Activated T-cell treated with anti-CD3 and anti-CD28 coated beads, Interleukin-2, amount 50 U/mL, for 72 hours (primary cell): ENCODE measurements at regions not wholly inside any gene's neighbourhood (a gene's known extent, or its start where the extent isn't known, plus 50 kb on each side); places are given as distances from the start of the nearest gene placed in this dataset.

ENCODE experiments used
- ATAC-seq, 2 donors: fragments of 150-1000 bp; cut with Tn5 transposase; replicated peaks in 1 of 2; 2 replicates each; pipeline ENCODE4 v1.10.0; 2021; ENCODE audit warnings: moderate library complexity in 2 of 2, mild to moderate bottlenecking in 1 of 2
- DNase-seq, 2 donors: peaks; one replicate each; pipeline ENCODE4 v3.0.0; 2021 to 2022; ENCODE audit warnings: mixed read lengths in 1 of 2
- H3K27ac Mint-ChIP-seq: one replicate; pipeline ENCODE4 v1.8.0; 2022; ENCODE audit warnings: mild to moderate bottlenecking, moderate library complexity, mixed read lengths
- H3K27me3 Mint-ChIP-seq: one replicate; pipeline ENCODE4 v1.8.0; 2022; ENCODE audit warnings: low read depth, mixed read lengths
- H3K36me3 Mint-ChIP-seq, 2 donors: one replicate each; pipeline ENCODE4 v1.8.0; 2022; ENCODE audit warnings: mixed read lengths in 2 of 2, mild to moderate bottlenecking in 1 of 2; ENCODE audit not compliant: insufficient read depth in 2 of 2
- H3K4me1 Mint-ChIP-seq: one replicate; pipeline ENCODE4 v1.8.0; 2022; ENCODE audit warnings: low read depth, mixed read lengths
- H3K4me3 Mint-ChIP-seq, 2 donors: one replicate each; pipeline ENCODE4 v1.8.0; 2022; ENCODE audit warnings: mild to moderate bottlenecking in 2 of 2, mixed read lengths in 2 of 2, moderate library complexity in 2 of 2
- H3K9me3 Mint-ChIP-seq, 2 donors: one replicate each; pipeline ENCODE4 v1.8.0; 2022; ENCODE audit warnings: mixed read lengths in 2 of 2

DNA sequence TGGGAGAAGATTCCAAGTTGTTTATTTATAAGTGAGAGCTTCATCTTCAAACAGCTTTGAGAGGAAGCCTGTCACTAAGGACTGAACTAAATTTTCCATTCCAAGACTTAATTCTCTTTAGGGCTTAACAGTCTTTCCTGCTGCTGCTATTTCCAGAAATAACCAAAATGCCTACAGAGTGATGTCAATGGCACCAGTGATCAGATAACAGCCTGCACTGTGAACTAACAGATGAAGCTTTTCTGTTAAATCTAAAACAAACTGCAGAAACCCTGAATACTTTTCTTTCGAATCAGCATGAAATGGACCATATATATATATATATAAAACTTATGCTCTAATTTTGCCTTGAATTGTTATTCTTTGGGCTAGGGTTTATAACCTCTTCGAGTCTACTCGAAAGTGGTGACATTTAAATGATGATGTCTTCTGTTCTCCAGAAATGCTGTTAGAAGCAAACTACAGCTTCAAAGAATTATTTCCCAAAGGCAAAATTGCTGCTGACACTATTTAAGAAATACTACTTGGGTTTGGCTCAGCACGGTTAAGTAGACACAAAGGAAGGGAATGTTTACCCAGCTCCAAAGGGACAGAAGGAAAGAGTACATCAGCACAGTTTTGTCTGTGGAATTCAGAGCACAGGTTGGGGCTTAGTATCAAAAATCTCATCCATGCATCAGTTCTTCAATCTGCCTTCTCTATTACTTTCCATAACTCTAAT lies 238.5 kb upstream of the LRRN1 start:
- Mint-ChIP-seq H3K27me3 (no peaks in the 10 kb centered on the region), H3K27ac (no peak overlapping the region), H3K36me3 (no peaks in the 10 kb centered on the region), H3K4me3 (no peak overlapping the region), H3K9me3 (no peaks in the 10 kb centered on the region), H3K4me1 (no peaks in the 10 kb centered on the region)
- DNase-seq = no peak
- ATAC-seq = no peak

- Mint-ChIP-seq H3K36me3 (no peaks in the 10 kb centered on the region), H3K4me3 (no peak overlapping the region), H3K4me1 (no peaks in the 10 kb centered on the region), H3K27me3 (no peaks in the 10 kb centered on the region), H3K27ac (no peak overlapping the region), H3K9me3 (no peaks in the 10 kb centered on the region)
- no peak for DNase-seq
- no peak for ATAC-seq
Observed at GRCh38 chr3:3559786-3560185, 239.4 kb upstream of the LRRN1 start.

DNA sequence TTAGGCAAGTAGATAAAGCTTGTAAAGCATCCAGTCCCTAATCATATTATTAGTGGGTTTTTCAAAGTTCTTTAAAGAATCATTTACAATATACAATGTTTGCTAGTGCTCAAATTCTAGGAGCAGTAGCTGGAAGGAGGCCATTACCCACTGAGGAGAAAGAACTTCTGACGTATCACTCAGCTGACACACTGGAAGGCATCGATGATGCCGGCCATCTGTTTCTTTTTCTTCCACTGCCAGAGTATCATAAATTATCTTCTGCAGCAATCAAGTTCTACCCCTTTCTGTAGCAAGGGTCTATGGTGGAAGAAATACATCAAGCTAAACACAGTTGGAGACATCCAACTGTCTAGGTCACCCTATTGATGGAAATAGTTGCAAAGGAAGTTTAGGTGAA lies 243.2 kb upstream of the LRRN1 start:
- no peak for ATAC-seq
- no peak overlapping the region for H3K4me3 Mint-ChIP-seq

GRCh38 chr3:3553236-3553635 lies 246.0 kb upstream of the LRRN1 start:
- Mint-ChIP-seq H3K27ac (no peak overlapping the region), H3K9me3 (peaks cover 5 to 8% of the 10 kb centered on the region in 2 donors), H3K36me3 (no peaks in the 10 kb centered on the region), H3K4me3 (no peak overlapping the region), H3K4me1 (no peaks in the 10 kb centered on the region), H3K27me3 (no peaks in the 10 kb centered on the region)
- ATAC-seq (no peak), DNase-seq (no peak)

More for the DNA sequence above, 243.2 kb upstream of the LRRN1 start:
- Mint-ChIP-seq H3K27me3 (no peaks in the 10 kb centered on the region), H3K27ac (no peak overlapping the region), H3K4me1 (no peaks in the 10 kb centered on the region), H3K36me3 (no peaks in the 10 kb centered on the region), H3K9me3 (no peaks in the 10 kb centered on the region)
- no peak for DNase-seq

GRCh38 chr3:3552761-3553160 lies 246.5 kb upstream of the LRRN1 start:
- peaks cover 5 to 8% of the 10 kb centered on the region in 2 donors for H3K9me3 Mint-ChIP-seq

DNA sequence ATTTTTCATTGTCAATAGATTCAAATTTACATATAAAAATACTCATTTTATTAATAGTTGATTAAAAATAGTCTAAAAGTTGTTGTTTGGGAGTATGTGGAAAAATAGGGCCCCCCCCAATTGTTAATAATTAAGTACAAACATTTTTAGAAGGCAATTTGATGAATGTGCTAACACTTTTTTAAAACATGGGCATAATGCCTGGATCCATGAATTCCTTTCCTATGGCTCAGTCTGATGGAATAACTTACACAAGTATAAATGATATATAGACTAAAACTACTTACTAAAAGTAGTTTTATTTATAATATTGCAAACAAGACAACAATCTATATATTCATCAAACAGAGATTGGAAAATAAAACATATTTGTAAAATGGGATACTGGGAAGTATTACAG lies 247.2 kb upstream of the LRRN1 start:
- ATAC-seq = no peak

More at GRCh38 chr3:3552761-3553160, 246.5 kb upstream of the LRRN1 start:
- Mint-ChIP-seq H3K27me3 (no peaks in the 10 kb centered on the region), H3K36me3 (no peaks in the 10 kb centered on the region), H3K4me1 (no peaks in the 10 kb centered on the region), H3K4me3 (no peak overlapping the region), H3K27ac (no peak overlapping the region)
- DNase-seq (no peak), ATAC-seq (no peak)

DNA sequence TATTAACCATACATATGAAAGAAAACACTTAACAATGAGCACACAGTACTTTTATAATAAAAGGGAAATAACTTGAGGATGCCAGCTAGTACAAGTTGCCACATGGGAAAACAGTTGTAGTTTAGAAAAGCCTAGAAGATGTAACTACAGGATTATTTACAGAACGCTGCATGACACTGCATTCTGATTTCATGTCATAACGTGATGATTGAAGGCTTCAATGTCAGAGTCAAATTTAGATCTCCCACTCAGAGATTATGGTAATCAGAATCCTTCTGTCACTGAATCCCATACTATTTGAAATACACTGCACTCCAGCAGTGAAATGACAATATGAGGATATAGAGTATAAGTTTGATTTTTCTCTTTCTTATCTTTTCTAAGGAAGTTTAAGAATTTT lies 253.9 kb upstream of the LRRN1 start:
- DNase-seq = no peak
- no peaks in the 10 kb centered on the region for H3K4me1 Mint-ChIP-seq
- no peak overlapping the region for H3K27ac Mint-ChIP-seq
- H3K9me3 Mint-ChIP-seq = peaks cover 0 to 7% of the 10 kb centered on the region in 2 donors
- H3K27me3 Mint-ChIP-seq = no peaks in the 10 kb centered on the region
- no peak for ATAC-seq
- H3K4me3 Mint-ChIP-seq = no peak overlapping the region
- H3K36me3 Mint-ChIP-seq = no peaks in the 10 kb centered on the region

More for the DNA sequence above, 247.2 kb upstream of the LRRN1 start:
- Mint-ChIP-seq H3K27ac (no peak overlapping the region), H3K4me1 (no peaks in the 10 kb centered on the region), H3K36me3 (no peaks in the 10 kb centered on the region), H3K4me3 (no peak overlapping the region), H3K27me3 (no peaks in the 10 kb centered on the region), H3K9me3 (peaks cover 5 to 8% of the 10 kb centered on the region in 2 donors)
- no peak for DNase-seq

GRCh38 chr3:3538451-3538850 lies 260.8 kb upstream of the LRRN1 start:
- no peaks in the 10 kb centered on the region for H3K27me3 Mint-ChIP-seq
- no peaks in the 10 kb centered on the region for H3K9me3 Mint-ChIP-seq
- no peak for DNase-seq
- H3K4me3 Mint-ChIP-seq = no peak overlapping the region
- H3K36me3 Mint-ChIP-seq = no peaks in the 10 kb centered on the region
- no peak for ATAC-seq
- no peak overlapping the region for H3K27ac Mint-ChIP-seq
- H3K4me1 Mint-ChIP-seq = no peaks in the 10 kb centered on the region

DNA sequence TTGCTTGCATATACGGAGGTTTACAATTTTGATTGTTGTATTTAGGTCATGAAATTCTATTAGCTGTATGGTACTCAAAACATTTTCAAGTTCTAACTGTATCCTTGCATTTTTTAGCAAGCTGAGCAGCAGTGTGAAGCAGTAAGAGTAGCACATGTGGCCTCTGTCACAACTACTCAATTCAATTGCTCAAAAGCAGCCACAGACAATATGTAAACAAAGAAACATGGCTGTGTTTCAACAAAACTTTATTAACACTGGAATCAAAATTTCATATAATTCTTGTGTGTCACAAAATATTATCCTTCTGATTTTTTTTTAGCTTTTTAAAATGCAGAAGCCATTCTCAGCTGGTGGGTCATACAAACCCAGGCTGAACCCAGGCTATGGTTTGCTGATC lies 266.7 kb upstream of the LRRN1 start:
- ATAC-seq (no peak), DNase-seq (no peak)
- no peaks in the 10 kb centered on the region for H3K27me3 Mint-ChIP-seq
- H3K36me3 Mint-ChIP-seq = no peaks in the 10 kb centered on the region
- H3K9me3 Mint-ChIP-seq = no peaks in the 10 kb centered on the region
- H3K4me1 Mint-ChIP-seq = peaks cover 6% of the 10 kb centered on the region
- H3K4me3 Mint-ChIP-seq = no peak overlapping the region
- no peak overlapping the region for H3K27ac Mint-ChIP-seq

GRCh38 chr3:3531476-3531875 lies 267.8 kb upstream of the LRRN1 start:
- H3K36me3 Mint-ChIP-seq = no peaks in the 10 kb centered on the region
- no peaks in the 10 kb centered on the region for H3K27me3 Mint-ChIP-seq
- peaks cover 6% of the 10 kb centered on the region for H3K4me1 Mint-ChIP-seq
- H3K4me3 Mint-ChIP-seq = peak overlapping the region; percentile 8 to 49
- DNase-seq (no peak), ATAC-seq (no peak)
- no peaks in the 10 kb centered on the region for H3K9me3 Mint-ChIP-seq
- H3K27ac Mint-ChIP-seq = no peak overlapping the region

- no peak overlapping the region for H3K27ac Mint-ChIP-seq
- no peaks in the 10 kb centered on the region for H3K27me3 Mint-ChIP-seq
- H3K4me1 Mint-ChIP-seq = no peaks in the 10 kb centered on the region
- no peak overlapping the region for H3K4me3 Mint-ChIP-seq
- DNase-seq = no peak
- no peaks in the 10 kb centered on the region for H3K36me3 Mint-ChIP-seq
- peaks cover 0 to 3% of the 10 kb centered on the region in 2 donors for H3K9me3 Mint-ChIP-seq
- ATAC-seq = no peak
Observed at GRCh38 chr3:3519266-3519665, 280.0 kb upstream of the LRRN1 start.

GRCh38 chr3:3516996-3517395 lies 282.2 kb upstream of the LRRN1 start:
- H3K36me3 Mint-ChIP-seq = no peaks in the 10 kb centered on the region
- ATAC-seq (no peak), DNase-seq (no peak)
- no peak overlapping the region for H3K27ac Mint-ChIP-seq
- H3K27me3 Mint-ChIP-seq = peaks cover 6% of the 10 kb centered on the region
- peaks cover 0 to 3% of the 10 kb centered on the region in 2 donors for H3K9me3 Mint-ChIP-seq
- no peaks in the 10 kb centered on the region for H3K4me1 Mint-ChIP-seq
- no peak overlapping the region for H3K4me3 Mint-ChIP-seq

DNA sequence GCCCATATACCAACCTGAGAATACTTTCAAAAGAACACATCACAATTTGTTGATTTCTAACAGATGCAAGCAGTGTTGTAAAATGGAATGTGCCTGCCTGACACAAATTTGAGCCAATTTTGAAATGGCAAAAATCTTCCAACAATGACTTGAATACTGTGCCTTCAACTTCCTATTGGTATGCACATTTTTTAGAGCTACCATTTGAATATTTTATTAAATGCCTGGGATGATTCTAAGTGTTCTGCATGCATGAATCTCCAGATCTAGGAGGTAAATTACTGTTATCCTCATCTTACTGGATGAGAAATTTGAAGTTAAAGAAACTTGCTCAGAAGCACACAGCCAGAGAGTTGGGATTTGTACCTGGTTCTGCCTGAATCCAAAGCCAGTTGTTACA lies 282.8 kb upstream of the LRRN1 start:
- no peak overlapping the region for H3K4me3 Mint-ChIP-seq
- H3K9me3 Mint-ChIP-seq = peaks cover 0 to 3% of the 10 kb centered on the region in 2 donors
- H3K27me3 Mint-ChIP-seq = peaks cover 6% of the 10 kb centered on the region
- ATAC-seq (no peak), DNase-seq (no peak)
- no peak overlapping the region for H3K27ac Mint-ChIP-seq
- no peaks in the 10 kb centered on the region for H3K4me1 Mint-ChIP-seq
- H3K36me3 Mint-ChIP-seq = no peaks in the 10 kb centered on the region

GRCh38 chr3:3509665-3510064 lies 289.6 kb upstream of the LRRN1 start:
- H3K9me3 Mint-ChIP-seq = no peaks in the 10 kb centered on the region
- ATAC-seq (no peak), DNase-seq (no peak)
- peaks cover 6% of the 10 kb centered on the region for H3K27me3 Mint-ChIP-seq
- no peak overlapping the region for H3K27ac Mint-ChIP-seq
- H3K36me3 Mint-ChIP-seq = no peaks in the 10 kb centered on the region
- H3K4me1 Mint-ChIP-seq = no peaks in the 10 kb centered on the region
- no peak overlapping the region for H3K4me3 Mint-ChIP-seq
